Right ventricle myocardium superior (tissue), 1 donor: ENCODE measurements at regions not wholly inside any gene's neighbourhood (a gene's known extent, or its start where the extent isn't known, plus 50 kb on each side); places are given as distances from the start of the nearest gene placed in this dataset.
"Not testable (repeated sequence)": the region's sequence is repeated elsewhere in the genome, so short reads cannot be mapped to it uniquely, and the experiment has no call there.

Experiments used
- ATAC-seq: fragments of 200-7000 bp; cut with Tn5 transposase; one replicate; pipeline ENCODE4 v1.9.1; 2020; ENCODE audit warnings: mild to moderate bottlenecking; ENCODE audit not compliant: poor library complexity
- DNase-seq: peaks from one replicate; pipeline ENCODE4 v3.0.0-alpha.2; 2020
- intact Hi-C: fragments of 100-400 bp; cut with DNase I; formaldehyde crosslinking; loops from one replicate; pipeline ENCODE4 v1.11.2; 2022
- donor health status: DM: no; HTN: yes; CAD: no; lungs with severe emphysema.

DNA sequence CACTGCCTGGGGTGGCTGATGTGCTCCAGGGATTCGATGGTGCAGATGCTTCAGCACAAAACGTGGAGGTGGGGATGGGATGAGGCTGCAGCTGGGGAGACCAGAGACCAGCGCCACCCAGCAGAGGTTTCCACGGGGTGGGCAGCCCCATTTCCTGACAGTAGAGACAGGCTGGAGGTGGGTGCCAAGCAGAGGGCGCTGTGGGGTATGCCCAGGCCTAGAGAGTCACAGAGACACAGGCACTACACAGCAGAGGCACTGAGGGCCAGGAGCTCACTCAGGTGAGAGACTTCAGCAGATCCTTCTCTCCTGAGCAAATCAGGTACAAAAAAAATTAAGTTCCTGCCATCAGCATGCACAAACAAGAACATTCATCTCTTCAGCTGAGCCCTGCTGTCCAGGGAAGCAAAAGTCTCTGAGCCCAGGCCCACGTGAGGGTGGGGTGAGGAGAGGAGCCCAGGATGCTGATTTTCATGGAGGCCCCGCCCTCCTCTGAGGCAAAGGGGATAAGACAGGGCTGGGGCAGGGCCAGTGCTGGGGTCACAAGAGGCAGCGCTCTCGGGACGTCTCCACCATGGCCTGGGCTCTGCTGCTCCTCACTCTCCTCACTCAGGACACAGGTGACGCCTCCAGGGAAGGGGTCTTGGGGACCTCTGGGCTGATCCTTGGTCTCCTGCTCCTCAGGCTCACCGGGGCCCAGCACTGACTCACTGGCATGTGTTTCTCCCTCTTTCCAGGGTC, 53.1 kb downstream of the GGTLC2 start:
- intact Hi-C loops = no loop called here
- DNase-seq (no peak), ATAC-seq (no peak)

DNA sequence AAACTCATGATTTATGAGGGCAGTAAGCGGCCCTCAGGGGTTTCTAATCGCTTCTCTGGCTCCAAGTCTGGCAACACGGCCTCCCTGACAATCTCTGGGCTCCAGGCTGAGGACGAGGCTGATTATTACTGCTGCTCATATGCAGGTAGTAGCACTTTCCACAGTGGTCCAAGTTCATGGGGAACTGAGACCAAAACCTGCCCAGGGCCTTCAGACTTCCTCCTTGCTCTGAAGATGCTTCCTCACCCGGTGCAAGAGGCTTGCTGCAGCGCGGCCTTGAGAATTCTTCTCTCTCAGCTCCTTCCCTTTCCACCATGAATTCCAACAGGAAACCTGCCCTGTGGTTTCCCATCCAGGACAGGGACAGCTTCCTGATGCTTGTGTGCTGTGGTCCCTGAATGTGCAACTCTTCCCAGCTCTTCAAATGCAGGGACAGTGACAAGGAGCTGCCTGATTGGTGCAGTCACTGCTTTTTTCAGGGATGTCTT, 53.9 kb downstream of the GGTLC2 start:
- DNase-seq (no peak), ATAC-seq (no peak)
- intact Hi-C loops = no loop called here

DNA sequence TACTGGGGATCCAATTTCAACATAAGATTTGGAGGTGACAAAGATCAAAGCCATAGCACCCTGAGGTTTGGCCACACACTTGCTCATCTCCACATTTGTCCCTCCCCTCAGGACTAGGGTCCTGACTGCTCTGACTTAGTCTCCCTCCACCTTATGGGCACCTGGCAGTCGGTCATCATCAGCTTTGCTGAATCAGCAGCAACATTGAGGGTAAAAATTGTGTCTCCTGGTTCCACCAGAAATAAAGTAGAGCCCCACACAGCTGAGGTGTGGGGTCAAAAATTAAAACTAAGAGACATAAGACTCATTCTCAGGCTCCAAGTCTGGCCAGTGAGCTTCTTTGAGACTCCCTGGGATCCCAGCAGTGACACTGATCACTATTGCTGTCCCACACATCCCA, 56.2 kb downstream of the GGTLC2 start:
- DNase-seq = no peak
- no peak for ATAC-seq
- intact Hi-C loops = no loop called here

DNA sequence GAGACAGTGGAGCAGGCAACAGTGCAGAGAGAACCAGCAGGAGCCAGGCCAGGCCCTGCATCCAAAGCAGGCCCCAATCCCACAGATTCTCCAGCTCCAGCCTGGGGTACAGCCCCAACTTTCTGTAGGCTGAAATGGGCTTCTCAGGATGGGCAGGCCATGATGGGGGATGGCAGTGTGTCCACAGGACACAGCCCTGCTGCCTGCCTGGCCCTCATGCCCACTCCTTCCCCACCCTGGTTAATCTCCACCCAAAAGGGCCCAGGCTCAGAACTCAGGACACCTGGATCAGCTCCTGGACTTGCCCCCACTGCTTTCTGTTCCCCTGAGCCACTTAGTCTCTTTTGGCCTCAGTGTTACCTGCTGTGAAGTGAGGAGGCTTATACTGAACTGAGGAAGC, 57.1 kb downstream of the GGTLC2 start:
- intact Hi-C loops, DNase-seq, ATAC-seq: not testable (repeated sequence)

DNA sequence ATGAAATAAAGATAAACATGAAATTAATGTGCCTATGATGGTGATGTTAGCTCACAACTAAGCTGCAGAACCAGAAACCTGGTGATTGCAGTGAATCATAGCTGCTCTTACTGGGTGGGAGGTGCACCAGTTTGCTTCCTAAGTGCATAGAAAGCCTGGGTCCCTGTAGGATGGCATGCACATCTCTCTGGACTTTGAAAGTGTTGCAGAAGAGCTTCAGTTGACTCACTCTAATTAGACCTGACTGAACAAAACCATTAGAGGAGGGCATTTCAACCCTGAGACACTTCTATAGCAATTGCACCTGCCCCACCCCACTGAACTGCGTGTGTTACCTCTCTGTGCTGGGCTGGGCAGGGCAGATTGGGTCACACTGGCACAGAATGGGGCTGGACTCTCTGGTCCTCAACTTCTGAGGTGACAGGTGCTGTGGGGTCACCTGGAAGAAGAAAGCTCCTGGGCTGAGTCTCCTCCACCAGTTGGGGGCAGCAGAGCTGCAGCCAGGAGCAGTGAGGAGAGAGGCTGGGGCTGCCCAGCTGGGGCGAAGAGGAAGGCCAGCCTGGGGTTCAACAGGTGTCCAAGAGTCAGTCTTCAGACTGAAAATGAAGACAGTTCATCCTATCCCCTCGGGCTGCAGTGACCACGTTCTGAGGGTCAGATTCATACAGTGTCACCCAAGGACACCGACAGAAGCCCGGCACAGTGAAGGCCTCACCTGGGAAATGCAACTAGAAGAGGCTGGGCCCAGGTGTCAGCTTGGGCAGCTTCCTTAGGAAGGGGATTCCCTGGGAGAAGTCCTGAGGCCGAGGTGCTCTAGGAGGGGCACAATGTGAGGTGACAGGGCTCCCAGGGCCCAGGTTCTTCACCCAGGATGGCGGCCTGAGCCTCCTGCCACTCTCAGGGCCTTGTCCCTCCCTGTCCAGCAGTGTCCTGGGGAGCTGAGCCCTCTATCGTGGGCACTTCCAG, 58.1 kb downstream of the GGTLC2 start:
- intact Hi-C loops = no loop called here
- DNase-seq (no peak), ATAC-seq (no peak)

- DNase-seq (no peak), ATAC-seq (no peak)
- intact Hi-C loops = no loop called here
Observed at GRCh38 chr22:22703203-22703570, 58.8 kb downstream of the GGTLC2 start.

GRCh38 chr22:22703715-22704114, 59.3 kb downstream of the GGTLC2 start:
- intact Hi-C loops = no loop called here
- no peak for ATAC-seq
- DNase-seq = no peak

DNA sequence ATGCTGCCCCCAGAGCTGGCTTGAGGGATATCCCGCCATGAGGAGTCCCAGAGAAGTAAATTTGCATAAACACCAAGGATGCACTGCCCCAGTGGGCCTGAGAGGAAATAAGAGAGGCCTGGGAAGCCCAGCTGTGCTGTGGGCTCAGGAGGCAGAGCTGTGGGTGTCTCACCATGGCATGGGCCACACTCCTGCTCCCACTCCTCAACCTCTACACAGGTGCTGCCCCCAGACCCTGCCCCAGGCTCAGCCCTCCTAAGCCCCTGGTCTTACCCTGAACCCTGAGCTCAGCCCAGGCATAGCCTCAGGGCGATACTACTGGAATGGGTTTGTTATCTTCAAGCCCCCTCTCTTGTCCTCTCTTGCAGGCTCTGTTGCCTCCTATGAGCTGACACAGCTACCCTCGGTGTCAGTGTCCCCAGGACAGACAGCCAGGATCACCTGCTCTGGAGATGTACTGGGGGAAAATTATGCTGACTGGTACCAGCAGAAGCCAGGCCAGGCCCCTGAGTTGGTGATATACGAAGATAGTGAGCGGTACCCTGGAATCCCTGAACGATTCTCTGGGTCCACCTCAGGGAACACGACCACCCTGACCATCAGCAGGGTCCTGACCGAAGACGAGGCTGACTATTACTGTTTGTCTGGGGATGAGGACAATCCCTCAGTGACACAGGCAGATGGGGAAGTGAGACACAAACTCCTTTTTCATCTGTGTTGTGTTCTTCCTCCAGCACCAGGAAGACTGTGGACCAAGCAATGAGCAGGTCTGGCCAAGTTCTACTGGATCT, 59.9 kb downstream of the GGTLC2 start:
- ATAC-seq (no peak), DNase-seq (no peak)
- intact Hi-C loops = no loop called here

GRCh38 chr22:22705328-22706100, 61.1 kb downstream of the GGTLC2 start:
- ATAC-seq (no peak), DNase-seq (no peak)
- intact Hi-C loops = no loop called here

GRCh38 chr22:22706253-22706915, 62.0 kb downstream of the GGTLC2 start:
- intact Hi-C loops = no loop called here
- DNase-seq (no peak), ATAC-seq (no peak)

DNA sequence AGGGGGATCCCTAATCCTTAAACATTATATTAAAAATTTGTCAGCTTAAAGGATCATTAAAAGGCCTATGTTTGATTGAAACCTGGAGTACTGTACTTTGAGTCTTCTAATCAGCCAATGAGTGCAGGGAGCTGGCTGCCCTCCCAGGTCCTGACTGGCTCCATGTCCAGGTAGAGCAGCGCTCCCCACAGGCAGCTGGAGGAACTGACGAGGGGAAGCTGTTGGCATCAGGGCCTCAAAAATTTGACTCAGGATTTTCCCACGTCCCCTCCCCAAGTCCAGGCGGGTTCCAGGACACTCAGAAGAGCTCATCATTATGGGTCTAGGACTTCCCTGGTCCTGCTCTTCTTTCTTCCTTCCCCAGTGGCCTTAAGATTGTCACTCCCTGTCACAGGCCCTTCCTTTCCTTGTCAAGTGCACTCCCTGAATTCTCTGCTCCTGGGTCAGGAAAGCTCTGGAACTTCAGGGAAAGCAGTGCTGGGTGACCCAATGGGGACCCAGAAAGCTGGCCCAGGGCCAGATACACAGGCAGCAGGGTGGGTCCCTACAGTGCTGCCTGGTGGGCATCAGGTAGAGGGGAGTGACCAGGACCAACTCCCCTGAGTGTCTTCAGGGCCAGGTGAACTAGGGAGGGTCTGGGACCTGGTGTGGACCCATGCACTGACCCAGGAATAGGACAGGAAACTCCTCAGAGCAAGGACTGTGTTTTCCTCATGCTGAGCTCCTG, 65.5 kb downstream of the GGTLC2 start:
- intact Hi-C loops = no loop called here
- DNase-seq = no peak
- no peak for ATAC-seq

GRCh38 chr22:22710719-22711531, 66.5 kb downstream of the GGTLC2 start:
- DNase-seq (peak; percentile 66), ATAC-seq (peak; percentile 57)
- intact Hi-C loops = no loop called here

DNA sequence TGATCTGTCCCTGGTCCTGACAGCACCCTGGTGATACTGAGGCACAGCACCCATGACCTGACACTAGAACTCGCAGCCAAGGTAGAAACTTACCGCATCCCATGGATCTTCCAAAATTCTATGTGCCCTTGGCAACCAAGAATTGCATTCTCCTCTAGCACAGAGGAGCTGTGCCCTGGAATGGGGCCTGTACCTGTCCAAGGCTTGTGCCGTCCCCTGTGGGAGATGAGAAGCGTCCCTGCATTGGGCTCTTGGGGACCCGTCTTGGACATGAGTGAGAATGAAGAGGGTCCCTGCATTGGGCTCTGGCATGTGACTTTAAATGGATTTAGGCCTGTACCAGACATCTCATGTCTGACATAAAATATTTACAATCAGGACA, 67.1 kb downstream of the GGTLC2 start:
- intact Hi-C loops = no loop called here
- DNase-seq = no peak
- ATAC-seq = no peak

GRCh38 chr22:22712092-22712658, 67.8 kb downstream of the GGTLC2 start:
- intact Hi-C loops = no loop called here
- no peak for ATAC-seq
- DNase-seq = no peak

DNA sequence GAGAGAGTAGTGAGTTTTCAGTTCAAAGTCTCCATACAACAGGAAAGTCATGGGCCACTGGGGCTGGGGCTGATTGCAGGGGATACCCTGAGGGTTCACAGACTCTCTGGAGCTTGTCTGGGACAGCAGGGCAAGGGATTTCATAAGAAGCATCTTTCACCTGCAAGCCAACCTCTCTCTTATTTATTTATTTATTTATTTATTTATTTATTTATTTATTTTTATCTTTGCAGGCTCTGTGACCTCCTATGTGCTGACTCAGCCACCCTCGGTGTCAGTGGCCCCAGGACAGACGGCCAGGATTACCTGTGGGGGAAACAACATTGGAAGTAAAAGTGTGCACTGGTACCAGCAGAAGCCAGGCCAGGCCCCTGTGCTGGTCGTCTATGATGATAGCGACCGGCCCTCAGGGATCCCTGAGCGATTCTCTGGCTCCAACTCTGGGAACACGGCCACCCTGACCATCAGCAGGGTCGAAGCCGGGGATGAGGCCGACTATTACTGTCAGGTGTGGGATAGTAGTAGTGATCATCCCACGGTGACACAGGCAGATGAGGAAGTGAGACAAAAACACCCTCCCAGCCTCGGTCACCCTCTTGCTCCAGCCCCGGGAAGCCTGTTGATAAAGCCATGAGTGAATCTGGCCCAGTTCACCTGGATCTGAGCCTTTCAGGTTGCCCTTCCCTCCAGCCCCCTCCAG, 68.4 kb downstream of the GGTLC2 start:
- no peak for ATAC-seq
- intact Hi-C loops = no loop called here
- no peak for DNase-seq

GRCh38 chr22:22713416-22713815, 69.0 kb downstream of the GGTLC2 start:
- intact Hi-C loops = no loop called here
- no peak for DNase-seq
- ATAC-seq = no peak
